BE2C (cell line): ENCODE measurements at regions not wholly inside any gene's neighbourhood (a gene's known extent, or its start where the extent isn't known, plus 50 kb on each side); places are given as distances from the start of the nearest gene placed in this dataset.

ENCODE experiments used
- DNase-seq: peaks from one replicate; pipeline ENCODE4 v3.0.0-alpha.2; 2020
- H3K27me3 ChIP-seq: fragments of 250-450 bp; sonication (Bioruptor Pico); 2 replicates; pipeline ENCODE4 v1.5.1; 2020; ENCODE audit warnings: mild to moderate bottlenecking
- H3K36me3 ChIP-seq: fragments of 250-450 bp; sonication (Bioruptor Pico); 2 replicates; pipeline ENCODE4 v1.5.1; 2020; ENCODE audit warnings: mild to moderate bottlenecking
- H3K4me1 ChIP-seq: fragments of 250-450 bp; sonication (Bioruptor Pico); 2 replicates; pipeline ENCODE4 v1.5.1; 2020
- H3K4me3 ChIP-seq: 2 replicates; pipeline ENCODE4 v1.5.1; 2011; ENCODE audit warnings: low read depth, low read length
- H3K9me3 ChIP-seq: fragments of 250-450 bp; sonication (Bioruptor Pico); 2 replicates; pipeline ENCODE4 v1.5.1; 2020
- CTCF ChIP-seq: IDR thresholded peaks from 2 replicates; pipeline ENCODE4 v1.5.1; 2012; ENCODE audit warnings: mild to moderate bottlenecking, low read depth, low read length

GRCh38 chr6:91569071-91569470 is 982.2 kb upstream of the MAP3K7 start:
- Histone ChIP-seq H3K4me3 (no peak overlapping the region), H3K27me3 (no peaks in the 10 kb centered on the region), H3K9me3 (no peaks in the 10 kb centered on the region), H3K4me1 (no peaks in the 10 kb centered on the region), H3K36me3 (no peaks in the 10 kb centered on the region)
- no peak for TF ChIP-seq CTCF
- DNase-seq: no peak

- Histone ChIP-seq H3K36me3 (no peaks in the 10 kb centered on the region), H3K4me1 (no peaks in the 10 kb centered on the region), H3K27me3 (no peaks in the 10 kb centered on the region), H3K4me3 (no peak overlapping the region), H3K9me3 (no peaks in the 10 kb centered on the region)
- no peak for TF ChIP-seq CTCF
- DNase-seq: no peak
Observed at GRCh38 chr6:91566467-91566866, 979.6 kb upstream of the MAP3K7 start.

GRCh38 chr6:91565207-91565606 is 978.3 kb upstream of the MAP3K7 start:
- Histone ChIP-seq H3K4me3 (no peak overlapping the region), H3K36me3 (no peaks in the 10 kb centered on the region), H3K9me3 (no peaks in the 10 kb centered on the region), H3K27me3 (no peaks in the 10 kb centered on the region), H3K4me1 (no peaks in the 10 kb centered on the region)
- no peak for DNase-seq
- TF ChIP-seq CTCF: no peak

- TF ChIP-seq CTCF: no peak
- H3K4me3 ChIP-seq: no peak overlapping the region
- DNase-seq: no peak
- no peaks in the 10 kb centered on the region for H3K27me3 ChIP-seq
- H3K4me1 ChIP-seq: no peaks in the 10 kb centered on the region
- H3K36me3 ChIP-seq: no peaks in the 10 kb centered on the region
- H3K9me3 ChIP-seq: no peaks in the 10 kb centered on the region
Observed at GRCh38 chr6:91562955-91563354, 976.1 kb upstream of the MAP3K7 start.

GRCh38 chr6:91560409-91560808 is 973.5 kb upstream of the MAP3K7 start:
- Histone ChIP-seq H3K4me1 (no peaks in the 10 kb centered on the region), H3K9me3 (no peaks in the 10 kb centered on the region), H3K36me3 (no peaks in the 10 kb centered on the region), H3K27me3 (no peaks in the 10 kb centered on the region), H3K4me3 (no peak overlapping the region)
- DNase-seq: no peak
- no peak for TF ChIP-seq CTCF

GRCh38 chr6:91540902-91541301 is 954.0 kb upstream of the MAP3K7 start:
- Histone ChIP-seq H3K4me1 (no peaks in the 10 kb centered on the region), H3K9me3 (no peaks in the 10 kb centered on the region), H3K36me3 (no peaks in the 10 kb centered on the region), H3K27me3 (no peaks in the 10 kb centered on the region), H3K4me3 (no peak overlapping the region)
- TF ChIP-seq CTCF: no peak
- no peak for DNase-seq
